NCI-H2171 treated with DMSO at 0.1 percent for 48 hours (cell line): ENCODE measurements at regions not wholly inside any gene's neighbourhood (a gene's known extent, or its start where the extent isn't known, plus 50 kb on each side); places are given as distances from the start of the nearest gene placed in this dataset.
A peak's percentile ranks its signal among the peaks of the same experiment; 100 is the strongest.
"Not testable (repeated sequence)": the region's sequence is repeated elsewhere in the genome, so short reads cannot be mapped to it uniquely, and the experiment has no call there.

Experiments used
- DNase-seq: peaks from one replicate; lab custom pipeline; 2025; lab: John Stamatoyannopoulos, UW

DNA sequence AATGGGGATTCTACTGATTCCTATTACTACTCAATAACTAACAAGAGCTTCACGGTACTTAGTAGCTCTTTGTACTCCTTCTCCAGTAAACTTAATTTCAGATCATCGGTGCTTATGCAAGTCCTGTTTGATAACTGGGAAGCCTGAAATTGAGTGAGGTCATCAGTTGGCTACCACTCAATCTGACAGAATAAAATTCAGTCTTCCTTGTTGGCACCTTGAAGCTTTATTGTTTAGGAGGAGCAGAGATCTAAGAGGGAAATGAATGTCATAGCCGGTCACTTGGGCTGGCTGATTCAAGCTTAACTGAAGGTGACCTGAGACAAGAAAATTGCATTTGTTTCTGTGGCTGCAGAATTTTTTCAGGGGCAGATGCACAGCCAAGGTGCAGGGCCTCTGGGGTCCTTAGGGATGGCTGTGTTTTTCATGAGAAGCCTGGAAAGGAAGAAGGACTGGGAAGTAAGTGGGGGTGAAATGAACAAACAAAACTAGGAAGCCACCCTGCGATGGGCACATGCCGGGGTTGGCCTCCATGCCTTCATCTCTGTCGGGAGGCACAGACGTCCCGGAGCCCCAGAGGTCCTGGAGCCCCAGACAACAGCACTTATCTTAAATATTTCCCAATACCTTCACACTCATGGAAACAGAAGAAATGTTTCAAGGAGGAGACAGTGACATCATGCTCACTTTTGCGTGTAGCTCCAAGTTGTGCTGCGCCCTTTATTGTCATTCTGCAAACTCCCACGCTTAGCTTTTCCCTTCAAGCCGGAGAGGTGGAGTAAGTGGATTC is 85.0 kb upstream of the KIF5B start:
- DNase-seq, result no peak

DNA sequence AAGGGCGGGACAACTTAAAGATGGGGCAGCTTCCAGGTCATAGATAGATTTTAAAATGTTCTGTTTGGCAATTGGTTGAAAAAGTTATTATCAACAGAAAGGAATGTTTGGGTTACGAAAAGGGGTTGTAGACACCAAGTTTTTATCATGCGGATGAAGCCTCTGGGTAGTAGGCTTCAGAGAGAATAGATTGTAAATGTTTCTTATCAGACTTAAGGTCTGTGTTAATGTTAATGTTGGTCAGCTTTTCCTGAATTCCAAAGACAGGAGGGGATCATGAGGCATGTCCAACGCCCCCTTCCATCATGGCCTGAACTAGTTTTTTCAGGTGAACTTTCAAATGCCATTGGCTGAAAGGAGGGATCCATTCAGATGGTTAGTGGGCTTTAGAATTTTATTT is 84.2 kb upstream of the KIF5B start:
- DNase-seq, result no peak

DNA sequence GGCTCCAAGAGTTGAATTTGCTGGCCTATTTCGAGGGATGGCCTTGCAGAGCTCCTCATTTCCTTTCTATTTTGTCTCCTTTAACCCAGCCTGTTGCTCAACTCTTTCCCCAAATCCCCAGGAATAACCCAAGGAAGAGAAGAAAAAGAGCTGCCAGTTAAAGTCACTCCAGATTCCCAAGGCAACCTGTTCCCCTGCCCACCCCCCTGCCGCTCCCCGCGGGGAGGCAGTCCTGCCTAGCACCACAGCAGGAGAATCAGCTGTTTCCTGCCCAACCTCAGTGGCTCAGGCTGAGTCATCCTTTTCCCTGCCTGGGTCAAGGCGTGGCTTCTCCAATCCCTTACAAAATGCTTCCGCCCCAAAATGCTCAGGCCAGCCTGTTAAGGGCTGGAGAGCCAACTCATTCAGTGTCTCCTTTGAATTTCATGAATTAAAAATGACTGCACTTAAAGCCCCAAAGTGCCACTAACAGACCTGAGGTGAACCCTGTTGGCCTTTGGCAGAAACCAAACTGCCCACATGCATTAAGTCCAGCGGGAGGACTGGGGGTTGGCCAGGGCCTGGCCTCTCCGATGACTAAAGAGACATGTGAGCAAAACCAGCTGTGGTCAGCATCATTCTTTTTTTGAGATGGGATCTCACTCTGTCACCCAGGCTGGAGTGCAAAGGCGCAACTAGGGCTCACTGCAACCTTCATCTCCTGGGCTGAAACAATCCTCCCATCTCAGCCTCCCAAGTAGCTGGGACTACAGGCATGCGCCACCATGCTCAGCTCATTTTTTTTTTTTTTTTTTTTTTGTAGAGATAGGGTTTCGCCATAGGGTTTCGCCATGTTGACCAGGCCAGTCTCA is 83.2 kb upstream of the KIF5B start:
- no peak for DNase-seq

DNA sequence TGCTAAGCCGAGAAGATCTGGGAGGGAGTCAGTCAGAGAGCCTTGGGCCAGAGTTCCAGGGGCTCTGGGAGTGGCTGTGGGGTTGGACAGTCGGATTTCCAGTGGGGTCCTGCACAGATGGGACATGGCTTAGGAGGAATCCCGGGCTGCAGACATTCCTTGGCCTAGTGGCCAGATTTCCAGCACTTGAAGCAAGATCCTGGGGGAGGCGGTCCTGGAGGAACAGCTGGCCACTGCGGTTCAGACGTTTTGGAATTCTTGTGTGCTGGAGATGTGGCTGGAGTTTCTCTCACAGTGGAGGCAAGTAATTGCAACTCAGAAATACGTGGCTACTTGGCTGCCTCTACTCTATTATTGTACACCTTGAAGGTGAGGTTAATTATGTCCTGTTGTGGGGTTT is 80.7 kb upstream of the KIF5B start:
- DNase-seq, result not testable (repeated sequence)

DNA sequence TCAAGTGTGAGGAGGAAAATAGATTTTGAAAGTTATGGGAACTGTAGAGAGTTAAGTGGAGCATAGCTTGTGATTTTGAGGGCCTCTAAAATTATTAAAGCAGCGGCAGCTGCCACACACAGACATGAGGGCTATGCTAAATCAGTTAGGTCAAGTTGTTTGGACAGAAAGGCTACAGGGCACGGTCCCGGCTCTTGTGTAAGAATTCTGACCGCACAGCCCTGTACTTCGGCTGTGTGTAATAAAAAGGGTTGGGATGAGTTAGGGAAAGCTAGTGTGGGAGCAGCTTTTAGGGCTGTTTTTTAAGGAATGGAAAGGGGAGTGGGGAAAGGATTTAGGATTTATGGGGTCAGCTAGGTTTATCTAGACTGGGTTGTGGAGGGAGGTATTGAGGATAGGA is 79.6 kb upstream of the KIF5B start:
- not testable (repeated sequence) for DNase-seq

DNA sequence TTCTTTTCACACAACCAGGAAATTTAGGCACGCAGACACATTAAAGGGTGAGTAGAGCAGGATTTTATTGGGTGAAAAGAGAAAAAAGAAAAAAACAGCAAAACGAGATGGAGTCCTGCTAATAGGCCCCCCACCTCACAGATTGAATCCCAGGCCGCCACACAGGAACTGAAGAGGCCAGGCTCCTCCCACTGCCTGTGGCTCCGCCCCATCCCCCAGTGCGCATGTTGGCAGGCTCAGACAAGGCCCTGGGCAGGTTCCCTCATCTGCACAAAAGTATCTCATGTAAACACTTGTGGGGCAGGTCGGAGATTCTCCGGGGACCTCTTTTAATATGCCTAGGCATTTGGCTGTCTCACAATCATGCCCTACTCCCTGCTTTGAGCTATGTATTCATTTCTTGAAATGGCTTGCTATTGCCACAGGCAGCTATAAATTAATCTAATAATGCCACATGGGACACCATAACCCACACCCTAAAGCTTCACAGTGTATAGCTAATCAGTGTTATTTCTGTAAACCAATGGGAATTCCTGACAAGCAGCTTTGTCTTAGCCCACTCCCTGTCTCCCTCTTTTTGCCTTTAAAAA is 76.2 kb upstream of the KIF5B start:
- peak; percentile 24 for DNase-seq

DNA sequence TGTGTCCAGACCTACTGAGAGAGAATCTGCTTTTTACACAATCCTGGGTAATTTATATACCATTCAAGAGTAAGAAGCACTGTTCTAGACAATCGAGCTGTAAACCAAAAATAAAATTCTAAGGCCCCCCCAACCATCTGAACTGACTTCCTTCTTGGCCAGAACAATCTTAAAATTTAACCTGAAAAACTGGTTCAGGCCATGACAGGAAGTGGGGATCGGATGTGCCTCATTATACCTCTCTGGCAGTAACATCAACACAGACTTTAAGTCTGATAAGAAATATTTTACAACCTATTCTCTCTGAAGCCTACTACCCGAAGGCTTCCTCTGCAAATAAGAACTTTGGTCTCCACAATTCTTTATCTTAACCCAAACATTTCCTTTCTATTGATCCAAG is 75.2 kb upstream of the KIF5B start:
- DNase-seq, result no peak

DNA sequence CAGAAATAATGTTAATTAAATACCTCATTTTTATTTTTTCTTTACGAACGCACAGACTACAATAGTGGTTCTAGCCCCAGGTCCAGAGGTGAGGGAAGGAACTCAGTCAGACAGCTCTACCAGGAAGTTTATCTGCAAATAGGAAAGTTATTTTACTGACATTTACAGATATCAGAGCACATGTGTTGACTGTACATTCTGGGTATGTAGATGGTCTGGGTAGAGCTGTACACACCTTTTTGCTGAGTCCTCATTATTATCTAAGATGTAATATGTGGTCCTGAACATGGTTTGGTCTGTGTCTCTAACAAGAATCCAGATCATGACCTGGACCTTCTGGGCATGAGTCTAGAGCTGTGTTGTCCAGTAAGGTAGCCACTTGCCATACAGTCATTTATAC is 74.6 kb upstream of the KIF5B start:
- no peak for DNase-seq

DNA sequence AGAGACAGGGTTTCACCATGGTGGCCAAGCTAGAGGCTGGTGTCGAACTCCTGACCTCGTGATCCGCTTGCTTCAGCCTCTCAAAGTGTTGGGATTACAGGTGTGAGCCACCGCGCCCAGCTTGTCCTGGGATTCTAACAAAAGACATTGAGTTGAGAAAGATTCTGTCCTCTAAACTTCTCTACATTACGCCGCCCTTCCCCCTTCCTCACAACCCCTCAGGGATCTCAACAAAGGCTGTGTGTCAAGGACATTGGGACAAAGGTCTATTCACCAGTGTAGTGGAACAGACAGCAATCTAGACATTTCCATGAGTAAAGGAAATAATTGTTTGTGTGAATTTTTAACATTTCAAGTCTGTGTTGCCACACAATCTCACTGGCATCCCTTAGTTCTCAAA is 68.8 kb upstream of the KIF5B start:
- no peak for DNase-seq

DNA sequence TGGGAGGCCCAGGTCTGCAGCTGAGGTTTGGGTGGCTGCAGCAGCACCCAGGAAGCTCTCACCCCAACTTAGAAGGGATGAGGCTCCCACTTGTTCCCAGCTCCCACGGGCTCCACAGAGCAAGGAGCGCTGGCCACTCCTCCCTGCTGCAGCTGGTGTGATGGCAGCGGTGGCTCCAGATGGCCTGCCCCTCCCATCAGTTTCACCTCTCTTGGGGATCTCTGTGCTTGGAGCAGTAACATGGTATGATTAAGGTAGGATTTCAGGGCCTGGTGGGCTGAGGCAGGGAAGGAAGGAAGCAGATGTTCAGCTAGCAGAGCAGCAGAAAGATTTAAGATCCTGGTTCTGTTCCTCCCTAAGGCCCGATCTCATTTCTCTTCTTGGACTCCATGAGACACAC is 66.8 kb upstream of the KIF5B start:
- peak; percentile 90 for DNase-seq

DNA sequence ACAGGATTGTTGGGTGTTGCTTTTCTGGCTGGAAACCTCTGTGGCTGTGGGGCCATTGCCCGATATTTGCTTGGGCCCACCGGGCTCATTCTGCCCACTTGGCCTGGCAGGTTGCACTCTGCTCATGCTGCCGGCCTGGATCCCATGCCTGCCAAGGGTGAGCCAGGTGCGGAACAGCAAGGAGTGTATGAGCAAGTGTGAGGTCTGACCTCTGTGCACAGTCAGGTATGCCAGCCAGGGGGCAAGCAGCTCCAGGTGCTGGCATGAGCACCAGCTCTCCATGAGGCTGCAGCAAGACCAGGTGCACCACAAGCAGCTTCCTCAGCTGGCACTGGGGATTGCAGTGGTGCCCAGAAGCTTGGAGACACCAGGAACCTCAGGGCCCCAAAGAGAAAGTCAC is 65.4 kb upstream of the KIF5B start:
- DNase-seq, result no peak

DNA sequence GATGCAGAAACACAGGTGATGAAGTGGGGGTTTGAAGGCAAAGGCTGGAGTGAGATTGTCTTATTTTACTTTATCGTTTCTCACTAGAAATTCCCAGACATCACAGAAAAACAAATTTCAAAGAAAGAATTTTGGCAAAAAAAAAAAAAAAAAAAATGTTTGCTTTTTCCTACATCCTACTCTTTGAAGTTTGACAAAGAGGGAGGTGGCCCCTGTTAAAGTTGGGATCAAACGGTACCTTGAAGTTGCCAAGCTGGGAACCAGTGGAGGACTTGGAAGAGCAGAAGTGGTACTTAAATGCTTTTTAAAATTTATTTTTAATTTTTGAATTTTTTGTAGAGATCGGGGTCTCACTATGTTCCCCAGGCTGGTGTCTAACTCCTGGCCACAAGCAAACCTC is 63.9 kb upstream of the KIF5B start:
- no peak for DNase-seq

DNA sequence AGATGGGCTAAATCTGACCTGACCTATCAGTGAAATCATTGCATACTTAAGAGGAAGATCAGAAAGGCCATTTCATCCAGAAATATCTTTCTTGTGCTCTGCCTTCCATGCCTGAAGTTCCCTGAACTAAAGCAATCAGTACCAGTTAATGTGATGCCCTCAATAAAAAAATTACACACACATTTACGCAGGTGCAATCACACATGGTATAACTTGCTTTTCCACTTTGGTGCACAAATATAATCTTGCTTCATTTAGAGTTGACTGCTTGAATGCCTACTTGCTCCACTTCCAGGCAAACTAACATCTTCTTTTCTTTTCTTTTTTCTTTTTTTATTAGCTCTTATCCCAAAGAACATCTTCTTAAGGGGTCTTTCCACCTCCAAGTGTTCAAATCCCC is 58.3 kb upstream of the KIF5B start:
- no peak for DNase-seq

DNA sequence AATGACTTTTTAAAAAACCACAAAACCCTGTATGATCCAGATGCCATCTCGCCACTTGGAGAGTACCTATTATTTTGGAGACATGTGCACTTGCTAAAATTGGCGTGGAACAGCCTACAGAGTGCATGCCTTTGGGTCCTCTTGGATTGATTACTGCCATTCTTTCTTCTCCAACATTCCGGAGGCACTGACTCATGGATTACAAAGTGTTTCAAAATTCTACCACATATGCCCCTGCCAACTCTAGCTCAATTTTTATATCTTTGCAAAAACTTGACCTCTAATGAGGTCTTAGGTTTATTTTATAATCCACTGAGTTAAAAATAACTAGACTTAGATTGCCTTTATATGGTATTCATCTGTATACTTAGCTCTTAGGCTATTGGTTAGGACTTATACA is 55.8 kb upstream of the KIF5B start:
- no peak for DNase-seq

DNA sequence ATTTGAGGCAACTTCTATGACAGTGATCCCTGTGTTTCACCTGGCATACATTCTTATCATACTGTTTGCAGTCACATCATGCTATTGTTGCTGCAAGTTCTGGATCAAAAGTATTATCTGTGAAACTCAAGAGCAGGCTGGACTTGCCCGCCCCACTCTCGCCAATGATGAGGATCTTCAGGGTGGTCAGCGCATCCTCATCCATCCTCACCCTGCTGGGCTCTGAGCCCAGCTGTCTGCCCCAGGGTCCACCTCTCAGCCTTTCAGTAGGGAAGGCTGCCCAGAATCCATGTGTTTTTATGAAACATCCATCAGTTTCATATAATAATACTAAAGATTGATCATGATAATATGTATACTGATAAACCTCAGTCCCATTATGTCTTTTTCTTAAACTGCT is 55.4 kb upstream of the KIF5B start:
- DNase-seq, result no peak

DNA sequence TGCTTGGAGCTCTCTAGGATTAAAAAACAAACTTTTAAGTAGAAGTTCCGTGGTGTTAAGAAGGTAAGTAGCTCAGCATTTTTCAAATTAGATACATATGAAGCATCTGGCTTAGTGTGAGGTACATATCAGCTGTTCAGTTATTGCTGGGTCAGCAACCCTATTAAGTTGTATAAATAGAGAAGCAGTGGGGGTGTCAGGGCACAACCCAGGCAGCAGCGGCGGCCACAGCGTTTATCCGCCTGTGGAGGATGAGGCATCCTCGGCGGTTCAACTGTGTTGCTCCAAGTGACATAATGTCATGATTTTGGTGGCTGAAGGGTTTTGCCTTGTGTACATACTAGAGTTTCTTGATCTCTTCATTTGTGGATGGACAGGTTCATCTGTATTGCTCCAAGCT is 54.6 kb upstream of the KIF5B start:
- no peak for DNase-seq

DNA sequence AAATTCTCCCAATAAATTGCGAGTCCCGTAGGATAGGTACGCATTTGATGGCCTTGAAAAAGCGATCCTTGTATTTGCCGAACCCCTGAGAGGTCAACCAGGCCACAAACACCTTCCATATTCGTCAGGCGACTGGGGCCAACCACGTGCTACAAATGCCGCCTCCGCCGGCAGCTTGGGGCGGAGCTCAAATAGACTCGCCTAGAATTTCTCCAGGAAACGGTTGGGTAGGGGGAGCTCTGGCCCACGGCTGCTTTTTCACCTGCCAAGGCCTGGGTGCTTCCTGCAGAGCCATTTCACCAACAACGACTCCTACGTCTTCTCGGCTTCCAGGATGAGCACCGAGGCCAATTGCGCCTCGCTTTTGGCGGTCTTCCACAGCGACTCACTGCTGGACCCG is 53.4 kb upstream of the KIF5B start:
- no peak for DNase-seq
